Common myeloid progenitor, CD34-positive (primary cell): ENCODE measurements at regions not wholly inside any gene's neighbourhood (a gene's known extent, or its start where the extent isn't known, plus 50 kb on each side); places are given as distances from the start of the nearest gene placed in this dataset.
"Not testable (repeated sequence)": the region's sequence is repeated elsewhere in the genome, so short reads cannot be mapped to it uniquely, and the experiment has no call there.

ENCODE experiments used
- CTCF ChIA-PET: fragments of 350-600 bp; sonication (Branson Sonifier 250); formaldehyde crosslinking; loops from one replicate; lab custom pipeline; 2021; ENCODE audit warnings: antibody characterized with exemption; lab: Charles Lee
- POLR2A ChIA-PET: fragments of 350-600 bp; sonication (Branson Sonifier 250); formaldehyde crosslinking; loops from one replicate; lab custom pipeline; 2021; ENCODE audit warnings: antibody characterized with exemption; lab: Charles Lee
- DNase-seq, 3 donors: peaks; one replicate each; pipeline versions ENCODE4 v3.0.0 to v3.0.0-alpha.2; 2013
- H3K27ac ChIP-seq, 2 experiments: 1 replicate in 1 of 2; 2 replicates in 1 of 2; pipeline ENCODE4 v1.7.0; 2013; ENCODE audit warnings: inconsistent platforms in 2 of 2, low read length in 2 of 2, mild to moderate bottlenecking in 2 of 2, low read depth in 1 of 2, moderate library complexity in 1 of 2; ENCODE audit not compliant: severe bottlenecking in 2 of 2, insufficient read depth in 1 of 2, poor library complexity in 1 of 2
- H3K27me3 ChIP-seq, 5 experiments: replicated peaks in 2 of 5; 1 replicate in 3 of 5; 2 replicates in 2 of 5; pipeline versions ENCODE4 v1.6.1 to v1.7.0; 2013; ENCODE audit warnings: low read length in 4 of 5, mild to moderate bottlenecking in 2 of 5, moderate library complexity in 2 of 5, inconsistent platforms in 1 of 5; ENCODE audit not compliant: insufficient read depth in 5 of 5, control insufficient read depth in 4 of 5
- H3K36me3 ChIP-seq, 4 experiments: 1 replicate in 2 of 4; 2 replicates in 2 of 4; pipeline versions ENCODE4 v1.6.1 to v1.7.0; 2013; ENCODE audit warnings: low read length in 3 of 4, control low read depth in 1 of 4, mild to moderate bottlenecking in 1 of 4; ENCODE audit not compliant: control insufficient read depth in 4 of 4, insufficient read depth in 4 of 4
- H3K4me1 ChIP-seq, 4 experiments: 1 replicate in 3 of 4; 2 replicates in 1 of 4; pipeline versions ENCODE4 v1.6.1 to v1.7.1; 2013; ENCODE audit warnings: low read length in 3 of 4, mild to moderate bottlenecking in 3 of 4, control low read depth in 1 of 4, inconsistent platforms in 1 of 4, moderate library complexity in 1 of 4; ENCODE audit not compliant: control insufficient read depth in 4 of 4, insufficient read depth in 4 of 4; ENCODE audit errors: control extremely low read depth in 1 of 4
- H3K4me3 ChIP-seq, 7 experiments: 1 replicate in 4 of 7; 2 replicates in 3 of 7; pipeline versions ENCODE4 v1.5.1 to v1.7.0; 2013; ENCODE audit warnings: mild to moderate bottlenecking in 7 of 7, low read length in 6 of 7, moderate library complexity in 6 of 7, inconsistent platforms in 2 of 7, low read depth in 2 of 7, control low read depth in 1 of 7; ENCODE audit not compliant: insufficient read depth in 4 of 7, control insufficient read depth in 1 of 7; ENCODE audit errors: extremely low read depth in 1 of 7
- H3K9me3 ChIP-seq, 5 experiments: 1 replicate in 4 of 5; 2 replicates in 1 of 5; pipeline versions ENCODE4 v1.6.1 to v1.7.1; 2013; ENCODE audit warnings: low read length in 4 of 5, mild to moderate bottlenecking in 2 of 5, inconsistent platforms in 1 of 5, low read depth in 1 of 5, moderate library complexity in 1 of 5; ENCODE audit not compliant: control insufficient read depth in 4 of 5, insufficient read depth in 2 of 5; ENCODE audit errors: control extremely low read depth in 1 of 5
- WGBS: methylation state at CpG from one replicate; pipeline ENCODE4 v1.1.5; 2013; ENCODE audit not compliant: insufficient coverage; 5-methylcytosine and 5-hydroxymethylcytosine counted together

GRCh38 chr14:83712418-83713129, 1817.4 kb upstream of the FLRT2 start:
- Histone ChIP-seq H3K9me3 (no peaks in the 10 kb centered on the region), H3K27ac (no peak overlapping the region), H3K36me3 (no peaks in the 10 kb centered on the region), H3K27me3 (no peaks in the 10 kb centered on the region), H3K4me3 (no peak overlapping the region), H3K4me1 (no peaks in the 10 kb centered on the region)
- WGBS: 92% methylated on average over 2 of the region's 2 CpGs
- ChIA-PET POLR2A (interaction anchor here (0.6 kb wide), 1 partner anchor 550 kb away, joined by 3 read pairs; no protein-coding TSS in a partner anchor), CTCF (interaction anchor here (0.6 kb wide), 1 partner anchor 364 kb away, joined by 3 read pairs; no protein-coding TSS in a partner anchor)
- DNase-seq: no peak

GRCh38 chr14:83713732-83714131, 1816.2 kb upstream of the FLRT2 start:
- Histone ChIP-seq H3K27me3 (no peaks in the 10 kb centered on the region), H3K4me1 (no peaks in the 10 kb centered on the region), H3K4me3 (no peak overlapping the region), H3K36me3 (no peaks in the 10 kb centered on the region), H3K27ac (no peak overlapping the region), H3K9me3 (no peaks in the 10 kb centered on the region)
- ChIA-PET CTCF (no interaction called here), POLR2A (interaction anchor here (0.5 kb wide), 1 partner anchor 1823 kb away, joined by 3 read pairs; no protein-coding TSS in a partner anchor)
- no peak for DNase-seq
- WGBS: no CpG with 5 or more reads among the region's 2 CpGs

- no peak for DNase-seq
- CTCF ChIA-PET: no interaction called here
These were observed 1815.8 kb upstream of the FLRT2 start for GRCh38 chr14:83714151-83714550.

GRCh38 chr14:83719435-83719834, 1810.5 kb upstream of the FLRT2 start:
- CTCF ChIA-PET: not testable (repeated sequence)

More at GRCh38 chr14:83714151-83714550, 1815.8 kb upstream of the FLRT2 start:
- no peaks in the 10 kb centered on the region for H3K9me3 ChIP-seq
- H3K36me3 ChIP-seq: no peaks in the 10 kb centered on the region
- H3K4me3 ChIP-seq: no peak overlapping the region
- H3K4me1 ChIP-seq: no peaks in the 10 kb centered on the region
- POLR2A ChIA-PET: interaction anchor here (0.5 kb wide), 1 partner anchor 1823 kb away, joined by 3 read pairs; no protein-coding TSS in a partner anchor
- no peak overlapping the region for H3K27ac ChIP-seq
- H3K27me3 ChIP-seq: no peaks in the 10 kb centered on the region

GRCh38 chr14:83733670-83734069, 1796.3 kb upstream of the FLRT2 start:
- CTCF ChIA-PET: no interaction called here
- 100% methylated on average over 1 of the region's 1 CpG for WGBS

More at GRCh38 chr14:83719435-83719834, 1810.5 kb upstream of the FLRT2 start:
- H3K27ac ChIP-seq, DNase-seq, H3K9me3 ChIP-seq, H3K4me1 ChIP-seq, POLR2A ChIA-PET, H3K4me3 ChIP-seq, H3K27me3 ChIP-seq, H3K36me3 ChIP-seq: not testable (repeated sequence)
- 98% methylated on average over 7 of the region's 12 CpGs for WGBS

GRCh38 chr14:83734431-83734830, 1795.5 kb upstream of the FLRT2 start:
- Histone ChIP-seq H3K4me3 (no peak overlapping the region), H3K4me1 (no peaks in the 10 kb centered on the region), H3K27ac (no peak overlapping the region), H3K36me3 (no peaks in the 10 kb centered on the region), H3K27me3 (no peaks in the 10 kb centered on the region), H3K9me3 (peaks cover 0 to 1% (median 0%) of the 10 kb centered on the region in 5 experiments)
- ChIA-PET CTCF (no interaction called here), POLR2A (no interaction called here)
- DNase-seq: no peak
- 97% methylated on average over 4 of the region's 7 CpGs for WGBS

More at GRCh38 chr14:83733670-83734069, 1796.3 kb upstream of the FLRT2 start:
- Histone ChIP-seq H3K27me3 (no peaks in the 10 kb centered on the region), H3K36me3 (no peaks in the 10 kb centered on the region), H3K4me3 (no peak overlapping the region), H3K27ac (no peak overlapping the region), H3K4me1 (no peaks in the 10 kb centered on the region), H3K9me3 (peaks cover 0 to 1% (median 0%) of the 10 kb centered on the region in 5 experiments)
- POLR2A ChIA-PET: no interaction called here
- DNase-seq: no peak

GRCh38 chr14:83741269-83741668, 1788.7 kb upstream of the FLRT2 start:
- Histone ChIP-seq H3K27me3 (no peaks in the 10 kb centered on the region), H3K4me1 (no peaks in the 10 kb centered on the region), H3K27ac (no peak overlapping the region), H3K36me3 (no peaks in the 10 kb centered on the region), H3K4me3 (no peak overlapping the region), H3K9me3 (no peaks in the 10 kb centered on the region)
- POLR2A ChIA-PET: no interaction called here
- CTCF ChIA-PET: no interaction called here
- 95% methylated on average over 2 of the region's 3 CpGs for WGBS
- no peak for DNase-seq
